GM18867 (cell line): ENCODE measurements at regions not wholly inside any gene's neighbourhood (a gene's known extent, or its start where the extent isn't known, plus 50 kb on each side); places are given as distances from the start of the nearest gene placed in this dataset.

Source experiments
- ATAC-seq: cut with Tn5 transposase; IDR thresholded peaks from one replicate; pipeline ENCODE4 v1.9.1; 2021; ENCODE audit warnings: mild to moderate bottlenecking, moderate library complexity; ENCODE audit not compliant: unreplicated experiment

DNA sequence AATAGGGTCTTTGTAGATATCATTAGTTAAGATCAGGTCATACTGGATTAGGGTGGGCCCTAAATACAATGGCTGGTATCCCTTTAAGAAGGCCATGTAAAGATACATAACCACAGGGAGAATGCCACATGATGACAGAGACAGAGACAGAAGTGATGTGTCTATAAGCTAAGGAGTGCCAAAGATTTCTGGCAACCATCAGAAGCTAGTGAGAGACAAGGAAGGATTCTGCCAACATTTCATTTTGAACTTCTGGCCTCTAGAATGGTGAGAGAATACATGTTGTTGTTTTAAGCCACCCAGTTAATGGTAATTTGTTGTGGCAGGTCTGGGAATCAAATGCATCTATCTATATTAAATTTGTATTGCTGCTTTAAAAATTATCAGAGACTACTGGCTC lies 185.5 kb upstream of the CYRIA start:
- no peak for ATAC-seq

DNA sequence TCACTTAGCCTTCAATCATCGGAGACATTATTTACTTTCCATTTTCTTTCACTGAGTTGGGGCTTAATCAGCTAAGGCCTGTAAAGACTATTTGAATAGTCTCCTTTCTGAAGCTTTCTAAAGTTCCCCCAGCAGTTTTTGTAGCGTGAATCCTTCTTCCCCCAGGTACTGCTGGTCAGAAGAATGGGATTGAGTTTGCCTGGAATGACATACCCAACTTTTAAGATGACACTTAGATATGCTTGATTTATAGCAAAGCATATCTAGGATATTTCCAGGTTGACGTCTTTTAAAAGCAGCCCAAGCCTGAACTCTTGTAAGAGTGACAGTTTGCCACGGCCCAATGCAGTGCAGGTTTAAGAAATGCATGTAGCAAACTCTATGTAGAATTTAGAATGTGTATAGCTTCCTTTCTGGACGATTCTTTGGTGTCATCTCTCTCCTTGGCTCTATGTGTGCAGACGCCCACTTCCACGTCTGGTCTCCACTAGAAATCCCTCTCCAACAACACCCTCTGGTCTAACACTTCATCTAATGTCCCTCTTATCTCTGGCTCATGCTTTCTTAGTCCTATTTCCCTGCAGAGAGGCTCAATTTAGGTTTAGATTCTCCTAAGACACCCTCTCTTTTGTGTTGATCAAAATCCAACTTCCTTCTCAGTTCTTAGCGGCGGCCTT lies 175.0 kb upstream of the CYRIA start:
- no peak for ATAC-seq

DNA sequence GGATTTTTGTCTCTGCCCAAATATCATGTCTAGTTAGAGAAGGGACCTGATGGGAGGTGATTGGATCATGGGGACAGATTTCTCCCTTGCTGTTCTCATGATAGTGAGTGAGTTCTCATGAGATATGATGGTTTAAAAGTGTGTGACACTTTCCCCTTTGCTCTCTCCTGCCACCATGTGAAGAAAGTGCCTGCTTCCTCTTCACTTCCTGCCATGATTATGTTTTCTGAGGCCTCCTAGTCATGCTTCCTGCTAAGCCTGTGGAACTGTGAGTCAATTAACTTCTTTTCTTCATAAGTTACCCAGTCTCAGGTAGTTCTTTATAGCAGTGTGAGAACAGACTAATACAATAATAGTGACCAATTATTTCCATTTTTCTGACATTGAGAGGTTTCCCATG lies 167.3 kb upstream of the CYRIA start:
- ATAC-seq, result no peak

DNA sequence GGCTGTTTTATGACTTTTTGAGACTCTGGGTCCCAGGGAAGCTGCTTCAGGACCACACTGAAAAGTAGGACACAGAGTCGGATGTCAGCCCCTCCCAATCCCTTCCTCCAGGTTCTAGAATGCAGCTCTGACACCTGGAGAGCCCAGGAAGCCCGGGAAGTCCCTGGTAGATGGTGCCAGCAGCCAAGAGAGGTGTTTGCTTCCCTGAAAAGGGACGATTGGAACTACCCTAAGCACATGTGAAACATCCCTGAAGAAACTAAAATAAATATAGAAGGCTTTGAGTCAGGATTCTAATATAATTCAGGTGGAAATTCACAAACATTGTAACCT lies 163.2 kb upstream of the CYRIA start:
- ATAC-seq, result no peak

DNA sequence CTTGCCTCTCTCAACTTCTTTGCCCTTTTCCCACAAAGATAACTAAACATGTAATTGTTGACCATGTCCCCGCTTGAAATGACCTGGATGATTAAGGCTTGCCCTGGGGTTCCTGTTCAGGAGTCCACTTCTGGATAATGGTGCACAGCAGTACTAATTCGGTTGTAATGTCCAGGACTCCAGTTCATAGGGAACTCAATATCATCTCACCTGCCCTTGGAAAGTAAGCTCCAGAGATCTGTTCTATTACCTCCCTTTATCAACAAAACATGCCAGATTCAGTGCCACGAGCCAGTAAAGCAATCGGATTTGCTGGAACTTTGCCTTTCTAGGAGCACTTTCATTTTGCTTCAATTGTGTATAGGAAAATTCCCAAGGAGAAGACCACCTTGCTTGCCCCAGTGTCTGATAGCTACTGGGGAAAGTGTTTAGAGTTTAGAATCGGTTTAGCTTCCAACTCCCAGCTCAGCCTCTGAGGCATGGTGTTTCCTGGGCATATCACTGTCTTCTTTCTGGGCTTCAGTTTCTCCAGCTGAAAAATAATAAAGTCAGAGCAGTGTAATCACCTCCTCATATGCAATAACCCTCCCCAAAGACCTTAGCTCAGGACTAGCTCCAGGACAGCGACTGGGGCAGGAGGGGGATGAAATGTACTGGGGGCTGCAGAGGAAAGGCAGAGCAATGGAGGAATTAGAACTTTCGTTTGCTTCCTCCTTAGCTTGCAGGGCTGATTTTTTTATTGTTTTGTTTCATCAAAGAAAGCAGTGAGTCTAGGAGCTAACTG lies 162.6 kb upstream of the CYRIA start:
- no peak for ATAC-seq

DNA sequence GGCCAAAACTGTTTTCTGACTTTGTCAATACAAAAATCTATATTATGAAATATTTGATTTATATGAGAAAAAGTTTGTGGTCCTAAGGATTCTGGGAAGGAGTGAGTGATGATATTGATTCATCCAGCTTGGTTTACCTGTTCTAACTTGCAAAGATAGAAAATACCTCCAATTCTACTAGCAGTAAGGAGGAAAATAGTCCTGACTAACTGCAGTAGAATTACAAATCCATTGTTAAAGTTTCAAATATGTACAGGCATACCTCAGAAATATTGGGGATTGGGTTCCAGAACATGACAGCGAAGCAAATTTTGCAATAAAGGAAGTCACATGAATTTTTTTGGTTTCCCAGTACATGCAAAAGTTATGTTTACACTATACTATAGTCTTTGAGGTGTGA lies 158.8 kb upstream of the CYRIA start:
- no peak for ATAC-seq

DNA sequence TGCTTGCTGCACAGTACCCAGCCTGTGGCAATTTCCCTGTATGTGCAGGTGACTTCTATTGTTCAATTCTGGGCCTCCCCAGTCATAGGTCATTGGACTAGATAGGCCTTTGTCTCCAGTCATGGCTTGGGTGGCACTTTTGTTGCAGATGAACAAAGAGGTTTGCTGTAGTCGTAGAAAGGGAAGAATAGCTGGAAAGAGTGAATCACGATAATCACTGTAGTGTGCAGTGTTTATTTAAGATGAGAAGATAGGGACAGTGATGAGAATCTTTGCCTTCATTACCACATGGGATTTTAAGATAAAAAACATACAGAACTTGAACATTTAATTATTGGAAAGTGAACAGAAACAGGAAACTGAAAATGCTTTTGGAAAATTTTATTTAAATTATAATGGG lies 156.1 kb upstream of the CYRIA start:
- no peak for ATAC-seq

DNA sequence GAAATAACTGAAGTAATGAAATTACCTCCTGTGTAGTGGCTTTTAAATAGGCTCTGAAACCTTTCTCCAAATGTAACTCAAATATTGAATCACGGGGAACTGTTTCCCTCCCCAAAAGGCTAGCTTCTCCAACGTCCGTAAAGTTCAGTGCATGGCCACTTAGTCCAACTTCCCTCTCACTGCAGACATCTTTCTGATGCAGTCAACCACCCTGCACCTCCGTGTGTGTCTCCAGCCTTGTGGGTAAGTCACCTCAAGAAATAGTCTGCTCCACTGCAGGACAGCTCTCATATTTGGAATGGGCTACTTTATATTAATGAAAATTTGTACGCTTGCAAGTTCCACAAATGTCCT lies 152.5 kb upstream of the CYRIA start:
- ATAC-seq, result no peak

DNA sequence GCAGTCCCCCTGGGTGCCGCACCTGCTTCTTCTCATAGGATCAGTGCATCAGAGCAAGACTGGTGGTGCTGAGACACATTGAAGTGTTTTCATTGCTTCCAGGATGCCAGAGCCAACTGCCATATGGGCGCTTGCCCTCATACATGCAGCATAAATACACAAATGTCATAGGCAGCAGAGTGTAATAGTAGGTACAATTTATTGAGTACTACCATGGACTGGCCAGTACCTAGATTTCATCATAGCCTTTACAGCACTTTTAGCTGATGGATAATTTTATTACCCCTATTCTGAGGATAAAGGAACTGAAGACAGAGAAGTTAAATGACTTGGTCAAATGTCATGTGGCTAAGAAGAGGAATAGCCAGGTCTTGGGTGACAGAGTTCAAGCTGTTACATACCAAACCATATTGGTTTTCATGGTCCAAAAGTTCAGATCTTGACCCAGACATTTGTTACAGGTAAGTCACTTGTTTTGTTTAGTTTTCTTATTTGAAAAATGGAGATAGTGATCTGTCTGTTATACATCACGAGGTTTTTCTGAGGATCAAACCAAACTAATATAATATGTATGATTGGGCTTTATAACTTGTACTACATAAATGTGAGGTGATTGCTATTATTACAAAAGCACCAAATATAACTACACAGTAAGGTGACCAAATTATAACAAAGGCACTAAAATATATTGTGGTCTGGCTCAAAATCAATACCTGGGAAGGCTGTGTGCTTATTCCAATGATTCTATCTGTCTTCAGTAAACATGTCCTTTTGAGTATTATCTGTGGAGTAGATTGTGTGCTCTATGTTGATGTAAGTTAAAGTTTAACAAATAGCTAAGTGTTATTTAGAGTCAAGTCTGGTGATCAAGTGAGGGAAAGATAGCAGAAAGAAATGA lies 151.9 kb upstream of the CYRIA start:
- no peak for ATAC-seq

DNA sequence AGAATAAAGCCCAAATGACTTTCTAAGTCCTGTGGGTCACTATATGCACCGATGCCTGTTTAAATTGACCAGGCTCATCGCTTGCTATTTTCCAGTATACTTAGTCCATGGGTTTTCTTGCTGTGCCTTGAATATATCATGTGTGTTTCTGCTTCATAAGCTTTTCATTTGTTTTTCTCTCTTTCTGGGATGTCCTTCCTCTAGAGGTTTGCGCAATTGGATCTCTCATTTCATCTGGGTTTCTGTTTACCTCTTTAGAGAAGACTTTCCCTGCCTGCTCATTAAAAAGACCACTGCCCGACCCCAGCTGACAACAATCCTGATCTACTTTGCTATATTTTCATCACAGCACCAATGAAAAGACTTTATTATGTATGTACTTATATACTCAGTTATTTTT lies 150.9 kb upstream of the CYRIA start:
- ATAC-seq, result no peak

DNA sequence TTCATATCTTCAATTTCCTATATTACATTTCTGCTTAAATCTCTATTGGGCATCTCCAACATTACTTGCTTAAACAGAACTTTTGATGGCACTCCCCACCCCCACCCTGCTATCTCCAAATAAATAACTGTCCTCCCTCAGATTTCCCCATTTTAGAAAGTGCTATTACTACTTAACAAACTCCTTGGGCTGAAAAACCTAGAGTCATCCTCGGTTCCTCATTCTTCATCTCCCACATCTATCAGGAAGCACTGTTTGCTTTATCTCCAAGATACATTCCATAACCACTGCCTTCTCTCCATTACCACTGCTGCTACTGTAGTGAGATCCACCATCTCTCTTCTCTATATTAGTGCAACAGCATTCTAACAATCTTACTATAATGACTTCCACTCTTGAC lies 150.4 kb upstream of the CYRIA start:
- no peak for ATAC-seq

DNA sequence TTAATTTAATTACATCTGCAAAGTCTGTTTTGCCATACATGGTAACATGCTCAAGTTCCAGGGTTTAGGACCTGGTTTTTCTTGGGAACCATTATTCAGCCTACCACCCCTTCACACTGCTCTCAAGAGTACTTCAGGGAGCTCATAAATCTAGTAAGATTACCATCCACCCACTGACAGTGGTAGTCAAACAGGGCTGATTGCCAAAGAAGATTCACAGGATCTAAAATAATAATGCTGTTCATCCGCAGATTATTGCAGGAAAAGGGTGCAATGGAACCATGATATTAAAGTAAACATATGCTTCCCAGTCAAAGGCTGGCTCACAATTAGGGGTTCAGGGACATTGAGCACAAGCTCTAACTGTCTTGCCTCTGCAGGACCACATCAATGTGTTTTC lies 148.0 kb upstream of the CYRIA start:
- ATAC-seq, result no peak

DNA sequence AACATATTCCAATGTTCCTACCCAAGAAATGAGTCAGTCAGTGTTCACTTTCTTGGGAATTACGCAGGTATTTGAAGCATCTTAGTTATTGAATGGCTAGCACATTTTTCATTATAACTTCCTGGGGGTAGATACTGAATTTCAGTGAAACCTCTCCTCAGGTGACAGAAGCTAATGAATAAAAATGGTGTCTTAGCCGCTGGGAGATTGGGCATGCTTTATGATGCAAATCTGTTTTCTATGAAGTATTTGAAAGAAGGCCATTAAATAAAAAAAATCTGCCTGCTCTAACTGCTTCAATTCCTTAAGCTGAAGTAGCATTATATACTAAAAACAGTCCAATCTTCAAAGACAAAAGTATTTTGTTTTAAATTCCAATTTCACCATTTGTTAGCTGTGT lies 132.8 kb upstream of the CYRIA start:
- no peak for ATAC-seq

DNA sequence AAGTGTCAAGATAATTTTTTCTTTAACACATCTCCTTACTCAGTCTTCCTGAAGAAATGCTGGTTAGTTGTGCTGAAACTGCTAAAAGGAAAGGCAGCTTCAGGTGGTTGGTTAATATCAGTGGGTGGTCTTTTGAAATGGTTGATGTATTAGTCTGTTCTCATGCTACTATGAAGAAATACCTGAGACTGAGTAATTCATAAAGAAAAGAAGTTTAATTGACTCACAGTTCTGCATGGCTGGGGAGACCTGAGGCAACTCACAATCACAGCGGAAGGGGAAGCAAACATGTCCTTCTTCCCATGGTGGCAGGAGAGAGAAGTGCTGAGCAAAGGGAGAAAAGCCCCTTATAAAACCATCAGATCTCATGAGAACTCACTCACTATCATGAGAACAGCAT lies 125.9 kb upstream of the CYRIA start:
- ATAC-seq, result no peak

DNA sequence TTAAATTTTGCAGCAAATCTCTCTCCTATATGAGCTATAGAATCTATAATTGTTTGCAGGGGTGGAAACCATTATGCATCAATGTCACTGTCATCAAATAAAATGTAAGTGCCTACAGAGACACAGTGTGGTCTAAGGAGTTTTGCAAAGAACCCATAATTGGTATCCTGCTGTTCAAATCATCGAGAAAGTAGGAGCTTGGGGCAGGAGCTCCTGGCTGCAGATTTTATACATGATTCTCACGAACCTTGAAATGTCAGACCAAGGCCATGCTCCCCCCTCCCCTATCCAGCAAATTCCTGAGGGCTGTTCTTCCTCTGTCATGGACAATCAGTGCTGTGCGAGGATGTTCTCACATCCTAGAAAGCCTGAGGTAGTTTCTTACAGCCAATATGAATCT lies 119.5 kb upstream of the CYRIA start:
- ATAC-seq, result no peak

DNA sequence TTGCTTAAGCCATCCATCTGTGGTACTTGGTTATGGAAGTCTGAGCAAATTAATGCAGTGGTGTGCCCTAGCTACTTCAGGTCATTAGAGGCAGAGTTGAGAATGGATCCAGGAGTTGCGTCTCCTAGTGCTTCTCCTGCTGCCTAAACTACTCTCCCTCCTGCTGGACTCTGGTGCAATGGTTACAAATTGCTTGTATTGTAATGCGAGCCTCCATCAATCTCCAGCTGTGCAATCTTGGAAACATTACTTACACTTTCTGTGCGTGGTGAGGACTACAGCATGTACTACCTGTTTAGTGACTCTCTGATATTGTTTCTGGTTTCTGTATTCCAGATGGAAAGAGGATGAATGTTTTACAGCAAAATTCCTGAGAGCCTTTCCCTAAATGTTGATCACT lies 119.0 kb upstream of the CYRIA start:
- no peak for ATAC-seq

DNA sequence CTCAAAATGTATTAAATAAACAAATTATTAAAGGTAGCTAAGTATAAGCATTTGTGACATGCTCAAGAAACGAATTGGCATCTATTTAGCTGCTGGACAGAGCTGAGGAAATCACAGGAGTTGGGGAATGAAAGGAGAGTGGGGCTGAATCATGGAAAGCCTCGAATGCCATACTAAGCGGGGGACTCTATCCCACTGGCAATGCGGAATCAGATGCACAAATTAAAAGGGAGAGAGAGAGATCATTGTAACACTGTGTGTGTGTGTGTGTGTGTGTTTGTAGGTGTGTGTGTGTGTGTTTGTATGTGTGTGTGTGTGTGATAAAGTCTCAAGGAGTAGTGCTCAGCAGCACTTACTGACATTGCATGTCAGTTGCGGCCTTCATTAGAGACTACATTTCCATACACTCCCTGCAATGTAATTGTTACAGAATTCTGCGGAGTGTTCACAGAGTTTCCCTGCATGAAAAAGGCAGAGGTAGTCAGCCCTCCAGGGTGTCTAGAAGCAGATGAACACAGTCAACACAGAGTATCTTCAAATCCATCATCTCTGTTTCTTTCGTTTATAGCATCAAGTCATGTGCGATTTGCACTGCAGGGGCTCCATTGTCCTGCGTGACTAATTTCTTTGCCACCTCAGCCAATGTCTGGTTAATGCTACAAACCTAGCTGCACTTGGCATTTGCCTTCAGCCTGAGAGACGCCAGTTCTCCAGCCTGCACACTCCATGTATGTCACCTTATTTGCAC lies 111.7 kb upstream of the CYRIA start:
- ATAC-seq, result no peak

DNA sequence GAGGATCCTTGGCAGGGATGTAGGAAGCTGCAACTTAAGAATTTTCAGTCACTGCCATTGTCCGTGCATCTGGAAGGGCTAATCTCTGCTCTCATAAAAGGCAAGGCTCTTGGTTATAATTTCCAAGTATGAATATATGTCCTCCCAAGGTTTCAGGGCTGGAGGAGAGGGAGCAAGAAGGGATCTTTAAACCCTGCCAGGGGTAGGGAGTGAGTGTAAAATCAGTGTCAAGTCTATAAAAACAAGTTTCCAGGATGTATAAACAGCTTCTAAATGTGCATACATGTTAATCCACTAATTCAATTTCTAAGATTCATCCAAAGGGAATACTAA lies 110.2 kb upstream of the CYRIA start:
- no peak for ATAC-seq

DNA sequence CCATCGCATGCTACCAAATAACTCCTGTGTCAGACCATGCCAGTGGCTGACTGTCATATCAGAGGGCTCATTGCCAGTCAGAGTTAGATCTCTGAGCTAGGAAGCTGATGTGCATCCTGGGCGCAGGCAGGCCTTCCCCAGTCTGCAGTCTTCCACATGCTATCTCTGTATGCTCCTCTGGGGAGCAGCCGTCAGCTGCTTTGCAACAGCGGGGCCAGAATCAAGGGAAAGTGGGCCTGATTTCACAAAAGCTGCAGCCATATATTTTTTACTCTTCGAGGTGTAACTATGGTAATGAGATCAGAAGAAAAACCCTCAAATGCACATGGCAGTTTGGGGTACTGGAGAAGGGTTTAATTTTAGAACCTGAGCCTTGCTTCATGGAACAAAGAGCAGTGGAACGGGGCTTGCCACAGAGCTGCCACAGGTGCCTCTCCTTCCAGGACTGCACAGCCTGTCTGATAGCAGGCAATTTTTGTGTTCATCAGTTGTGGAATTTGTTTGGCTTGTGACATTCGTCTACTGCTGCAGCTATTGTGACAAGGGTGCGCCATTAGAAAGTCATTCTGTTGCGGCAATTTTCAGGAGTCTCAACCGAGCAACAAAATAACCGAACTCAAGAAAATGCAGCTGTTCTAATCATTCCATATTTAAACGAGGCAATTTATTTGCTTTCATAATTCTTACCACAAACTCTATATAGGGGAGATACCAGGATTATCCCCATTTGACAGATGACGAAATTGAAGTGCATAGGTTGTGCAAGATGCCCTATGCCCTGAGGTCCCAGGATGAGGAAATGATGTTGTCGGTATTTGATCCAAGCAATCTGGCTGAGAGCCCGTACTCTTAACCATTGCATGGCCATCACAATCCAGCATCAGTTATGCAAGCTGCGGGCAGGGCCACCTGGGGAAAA lies 109.6 kb upstream of the CYRIA start:
- ATAC-seq, result no peak

DNA sequence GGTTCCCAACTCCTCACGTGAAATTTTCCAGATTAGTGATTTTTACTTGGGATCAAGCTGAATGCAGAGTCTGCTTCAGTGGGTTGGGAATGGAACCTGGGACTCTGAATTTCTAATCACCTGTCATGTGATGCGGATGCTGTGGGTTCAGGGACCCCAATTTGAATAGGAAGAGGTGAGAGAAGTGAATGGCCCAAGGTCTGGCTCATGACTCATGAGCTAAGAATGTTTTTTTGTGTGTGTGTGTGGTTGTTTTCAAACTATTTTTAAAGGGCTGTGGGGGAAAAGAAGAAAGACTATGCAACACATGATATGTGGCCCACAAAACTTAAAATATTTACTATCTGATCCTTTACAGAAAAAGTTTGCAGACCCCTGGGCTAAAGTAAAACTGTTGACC lies 108.5 kb upstream of the CYRIA start:
- ATAC-seq, result no peak
